Skeletal muscle satellite cell (primary cell): ENCODE measurements at regions not wholly inside any gene's neighbourhood (a gene's known extent, or its start where the extent isn't known, plus 50 kb on each side); places are given as distances from the start of the nearest gene placed in this dataset.

Experiments used
- H3K27me3 ChIP-seq: 2 replicates; pipeline ENCODE4 v1.7.0; 2013; ENCODE audit warnings: low read length; ENCODE audit not compliant: control insufficient read depth, insufficient read depth
- H3K36me3 ChIP-seq: 2 replicates; pipeline ENCODE4 v1.7.0; 2013; ENCODE audit warnings: mild to moderate bottlenecking, control low read depth, low read length; ENCODE audit not compliant: insufficient read depth
- H3K4me1 ChIP-seq: 2 replicates; pipeline ENCODE4 v1.7.0; 2013; ENCODE audit warnings: low read length; ENCODE audit not compliant: control insufficient read depth, insufficient read depth
- H3K4me2 ChIP-seq: 2 replicates; pipeline ENCODE4 v1.7.0; 2013; ENCODE audit warnings: mild to moderate bottlenecking, low read length
- H3K4me3 ChIP-seq: 2 replicates; pipeline ENCODE4 v1.7.0; 2013; ENCODE audit warnings: low read length
- H3K9ac ChIP-seq: 2 replicates; pipeline ENCODE4 v1.7.0; 2013; ENCODE audit warnings: mild to moderate bottlenecking, low read depth, low read length, moderate library complexity
- H3K9me3 ChIP-seq: replicated peaks from 2 replicates; pipeline ENCODE4 v1.7.0; 2013; ENCODE audit warnings: mild to moderate bottlenecking, control low read depth, low read length

- peaks cover 18% of the 10 kb centered on the region for H3K4me1 ChIP-seq
- H3K4me2 ChIP-seq, result no peak overlapping the region
- no peak overlapping the region for H3K4me3 ChIP-seq
- H3K27me3 ChIP-seq, result no peaks in the 10 kb centered on the region
- H3K9me3 ChIP-seq, result no peaks in the 10 kb centered on the region
- no peaks in the 10 kb centered on the region for H3K36me3 ChIP-seq
- no peak overlapping the region for H3K9ac ChIP-seq
Measured at GRCh38 chr4:27149541-27150212, 289.0 kb downstream of the STIM2 start.

- Histone ChIP-seq H3K9me3 (no peaks in the 10 kb centered on the region), H3K9ac (no peak overlapping the region), H3K36me3 (no peaks in the 10 kb centered on the region), H3K4me3 (no peak overlapping the region), H3K4me1 (peaks cover 23% of the 10 kb centered on the region), H3K4me2 (no peak overlapping the region), H3K27me3 (no peaks in the 10 kb centered on the region)
Measured at GRCh38 chr4:27152703-27153102, 292.1 kb downstream of the STIM2 start.

- Histone ChIP-seq H3K9ac (no peak overlapping the region), H3K9me3 (no peaks in the 10 kb centered on the region), H3K27me3 (no peaks in the 10 kb centered on the region), H3K36me3 (no peaks in the 10 kb centered on the region), H3K4me2 (peak overlapping the region; percentile 3), H3K4me3 (no peak overlapping the region), H3K4me1 (peaks cover 18% of the 10 kb centered on the region)
Measured at GRCh38 chr4:27154706-27155105, 294.1 kb downstream of the STIM2 start.

DNA sequence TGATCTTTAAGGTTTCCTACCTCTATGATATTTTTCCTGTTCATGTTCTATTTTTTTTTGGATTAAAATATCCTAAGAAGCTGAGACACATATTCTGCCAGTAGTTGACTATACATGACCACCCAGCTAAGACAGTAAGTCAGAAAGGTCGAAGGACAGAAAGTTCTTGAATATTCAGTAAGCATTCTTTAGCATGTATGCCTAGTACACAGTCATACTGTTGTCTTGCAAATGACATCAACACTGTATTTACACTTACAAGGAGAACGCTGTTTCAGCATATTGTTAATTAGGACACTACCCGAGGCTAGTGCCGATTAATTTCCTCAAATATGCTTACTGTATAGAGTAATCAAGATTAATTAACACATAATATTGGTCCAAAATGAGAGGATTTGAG, 300.6 kb downstream of the STIM2 start:
- Histone ChIP-seq H3K4me1 (no peaks in the 10 kb centered on the region), H3K4me3 (no peak overlapping the region), H3K27me3 (peaks cover 4% of the 10 kb centered on the region), H3K36me3 (no peaks in the 10 kb centered on the region), H3K9ac (no peak overlapping the region), H3K9me3 (no peaks in the 10 kb centered on the region), H3K4me2 (no peak overlapping the region)

DNA sequence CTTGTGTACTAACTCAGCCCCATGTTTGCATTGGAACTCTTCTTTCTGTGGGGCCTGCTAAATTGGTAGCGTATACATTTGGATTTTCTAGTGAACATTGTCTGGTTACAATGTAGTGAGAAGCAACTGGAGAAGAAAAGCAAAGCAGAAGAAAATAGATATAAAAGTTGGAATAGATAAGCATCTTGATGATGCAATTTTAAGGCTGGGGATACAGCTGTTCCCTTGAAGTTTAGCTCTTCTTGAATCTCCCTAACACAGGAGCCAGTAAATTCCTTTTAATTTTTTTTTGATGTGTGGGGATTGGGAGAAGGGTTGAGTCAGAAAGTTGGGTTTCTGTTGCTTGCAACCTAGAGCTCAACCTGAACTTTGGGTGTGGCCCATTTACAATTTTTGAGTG, 308.1 kb downstream of the STIM2 start:
- Histone ChIP-seq H3K4me3 (no peak overlapping the region), H3K27me3 (peaks cover 8% of the 10 kb centered on the region), H3K9me3 (no peaks in the 10 kb centered on the region), H3K36me3 (no peaks in the 10 kb centered on the region), H3K4me2 (no peak overlapping the region), H3K4me1 (no peaks in the 10 kb centered on the region), H3K9ac (no peak overlapping the region)

DNA sequence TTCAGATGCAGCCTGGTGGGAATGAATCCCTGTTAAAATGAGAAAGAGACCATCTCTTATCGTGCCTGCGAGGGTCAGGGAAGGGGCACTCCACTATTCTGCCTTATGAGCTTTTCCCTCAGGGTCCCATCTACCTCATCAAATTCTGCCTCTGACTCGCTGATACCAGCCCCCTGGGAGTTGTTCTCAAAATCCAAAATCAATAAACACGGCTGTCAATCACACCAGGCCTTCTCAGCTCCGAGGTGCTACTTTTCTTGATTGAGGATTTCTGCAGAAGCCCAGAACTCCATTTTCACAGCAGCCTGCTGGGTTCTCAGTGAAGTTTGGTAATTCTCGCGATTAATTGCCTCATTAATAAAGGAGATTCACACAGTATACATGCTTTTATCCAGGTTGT, 312.6 kb downstream of the STIM2 start:
- Histone ChIP-seq H3K4me2 (no peak overlapping the region), H3K9ac (no peak overlapping the region), H3K4me1 (no peaks in the 10 kb centered on the region), H3K27me3 (peaks cover 4% of the 10 kb centered on the region), H3K36me3 (no peaks in the 10 kb centered on the region), H3K4me3 (no peak overlapping the region), H3K9me3 (no peaks in the 10 kb centered on the region)

- no peaks in the 10 kb centered on the region for H3K27me3 ChIP-seq
- no peak overlapping the region for H3K9ac ChIP-seq
- no peaks in the 10 kb centered on the region for H3K4me1 ChIP-seq
- H3K9me3 ChIP-seq, result no peaks in the 10 kb centered on the region
- no peaks in the 10 kb centered on the region for H3K36me3 ChIP-seq
- no peak overlapping the region for H3K4me2 ChIP-seq
- no peak overlapping the region for H3K4me3 ChIP-seq
Measured at GRCh38 chr4:27176400-27176799, 315.8 kb downstream of the STIM2 start.

GRCh38 chr4:27176881-27177280, 316.2 kb downstream of the STIM2 start:
- Histone ChIP-seq H3K9me3 (no peaks in the 10 kb centered on the region), H3K9ac (no peak overlapping the region), H3K4me2 (no peak overlapping the region), H3K4me1 (no peaks in the 10 kb centered on the region), H3K4me3 (no peak overlapping the region), H3K27me3 (no peaks in the 10 kb centered on the region), H3K36me3 (no peaks in the 10 kb centered on the region)

- no peaks in the 10 kb centered on the region for H3K27me3 ChIP-seq
- H3K9me3 ChIP-seq, result no peaks in the 10 kb centered on the region
- no peak overlapping the region for H3K4me3 ChIP-seq
- no peak overlapping the region for H3K4me2 ChIP-seq
- H3K36me3 ChIP-seq, result no peaks in the 10 kb centered on the region
- no peak overlapping the region for H3K9ac ChIP-seq
- H3K4me1 ChIP-seq, result no peaks in the 10 kb centered on the region
Measured at GRCh38 chr4:27178061-27178460, 317.4 kb downstream of the STIM2 start.

GRCh38 chr4:27181693-27182092, 321.1 kb downstream of the STIM2 start:
- Histone ChIP-seq H3K36me3 (no peaks in the 10 kb centered on the region), H3K9me3 (no peaks in the 10 kb centered on the region), H3K27me3 (no peaks in the 10 kb centered on the region), H3K4me2 (no peak overlapping the region), H3K4me1 (no peaks in the 10 kb centered on the region), H3K4me3 (no peak overlapping the region), H3K9ac (no peak overlapping the region)

- Histone ChIP-seq H3K27me3 (no peaks in the 10 kb centered on the region), H3K4me3 (no peak overlapping the region), H3K4me2 (no peak overlapping the region), H3K9ac (no peak overlapping the region), H3K36me3 (no peaks in the 10 kb centered on the region), H3K4me1 (no peaks in the 10 kb centered on the region), H3K9me3 (no peaks in the 10 kb centered on the region)
Measured at GRCh38 chr4:27182211-27182610, 321.6 kb downstream of the STIM2 start.

DNA sequence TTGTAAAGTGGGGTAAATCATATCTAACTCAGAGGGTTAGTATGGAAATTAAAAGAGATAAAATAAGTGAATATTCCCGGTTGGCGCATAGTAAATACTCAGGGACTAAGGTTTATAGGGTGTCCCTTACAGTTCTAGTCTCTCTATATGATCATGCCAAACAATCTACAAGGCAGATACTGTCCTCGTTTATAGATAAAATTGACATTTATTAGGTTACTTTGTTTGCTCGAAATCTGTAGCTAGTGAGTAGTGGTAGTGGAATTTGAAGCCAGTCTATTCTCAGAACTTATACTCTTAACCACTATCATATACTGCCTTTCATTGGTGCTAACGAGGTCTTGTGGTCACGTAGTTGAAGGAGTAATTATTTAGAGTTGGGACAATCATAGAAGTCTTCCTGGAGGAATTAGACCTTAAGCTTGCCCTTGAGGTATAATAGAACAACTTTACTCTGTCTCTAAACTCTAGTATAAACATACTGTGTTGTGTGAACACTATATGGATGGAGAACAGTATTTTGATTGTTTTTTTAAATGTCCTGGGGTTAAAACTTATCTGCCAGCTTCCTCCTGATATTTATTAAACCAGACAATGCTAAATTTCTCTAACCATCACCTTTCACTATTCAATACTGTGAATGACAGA, 324.0 kb downstream of the STIM2 start:
- Histone ChIP-seq H3K9me3 (no peaks in the 10 kb centered on the region), H3K4me1 (no peaks in the 10 kb centered on the region), H3K9ac (no peak overlapping the region), H3K4me2 (no peak overlapping the region), H3K27me3 (peaks cover 3% of the 10 kb centered on the region), H3K36me3 (no peaks in the 10 kb centered on the region), H3K4me3 (no peak overlapping the region)
